ENCODE measurements at regions not wholly inside any gene's neighbourhood (a gene's known extent, or its start where the extent isn't known, plus 50 kb on each side); places are given as distances from the start of the nearest gene placed in this dataset.

GRCh38 chr7:41145656-41146055 lies 557.2 kb downstream of the INHBA start:
- TF ChIP-seq, protein P1, sequence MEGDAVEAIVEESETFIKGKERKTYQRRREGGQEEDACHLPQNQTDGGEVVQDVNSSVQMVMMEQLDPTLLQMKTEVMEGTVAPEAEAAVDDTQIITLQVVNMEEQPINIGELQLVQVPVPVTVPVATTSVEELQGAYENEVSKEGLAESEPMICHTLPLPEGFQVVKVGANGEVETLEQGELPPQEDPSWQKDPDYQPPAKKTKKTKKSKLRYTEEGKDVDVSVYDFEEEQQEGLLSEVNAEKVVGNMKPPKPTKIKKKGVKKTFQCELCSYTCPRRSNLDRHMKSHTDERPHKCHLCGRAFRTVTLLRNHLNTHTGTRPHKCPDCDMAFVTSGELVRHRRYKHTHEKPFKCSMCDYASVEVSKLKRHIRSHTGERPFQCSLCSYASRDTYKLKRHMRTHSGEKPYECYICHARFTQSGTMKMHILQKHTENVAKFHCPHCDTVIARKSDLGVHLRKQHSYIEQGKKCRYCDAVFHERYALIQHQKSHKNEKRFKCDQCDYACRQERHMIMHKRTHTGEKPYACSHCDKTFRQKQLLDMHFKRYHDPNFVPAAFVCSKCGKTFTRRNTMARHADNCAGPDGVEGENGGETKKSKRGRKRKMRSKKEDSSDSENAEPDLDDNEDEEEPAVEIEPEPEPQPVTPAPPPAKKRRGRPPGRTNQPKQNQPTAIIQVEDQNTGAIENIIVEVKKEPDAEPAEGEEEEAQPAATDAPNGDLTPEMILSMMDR (IDR thresholded peaks at IDR 0.05; ENCODE audit: low read depth, low read length), result no peak
- no peak for TF ChIP-seq EZH2phosphoT487 (IDR thresholded peaks at IDR 0.05; ENCODE audit: low read depth)

Data from OCI-LY3 (cell line).